Endothelial cell of umbilical vein (primary cell): ENCODE measurements at regions not wholly inside any gene's neighbourhood (a gene's known extent, or its start where the extent isn't known, plus 50 kb on each side); places are given as distances from the start of the nearest gene placed in this dataset.

Source experiments
- EZH2 ChIP-seq: IDR thresholded peaks from 2 replicates; pipeline ENCODE4 v1.6.1; 2012; ENCODE audit warnings: borderline replicate concordance, low read depth, mild to moderate bottlenecking, moderate library complexity, low read length, inconsistent platforms; ENCODE audit not compliant: severe bottlenecking
- GATA2 ChIP-seq: IDR thresholded peaks from 2 replicates; pipeline ENCODE4 v1.7.0; 2011; ENCODE audit warnings: low read depth, mild to moderate bottlenecking, moderate library complexity, mixed read lengths, low read length; ENCODE audit not compliant: insufficient read length, insufficient read depth
- POLR2A ChIP-seq: IDR thresholded peaks from 2 replicates; pipeline ENCODE4 v1.6.1; 2012; ENCODE audit warnings: low read depth, mild to moderate bottlenecking, control low read depth, low read length
- POLR2AphosphoS5 ChIP-seq: IDR thresholded peaks from 2 replicates; pipeline ENCODE4 v1.6.1; 2012; ENCODE audit warnings: low read depth, mild to moderate bottlenecking, control low read depth, low read length, moderate library complexity; ENCODE audit not compliant: insufficient read depth
- TF ChIP-seq, protein P1 (sequence below), 2 donors: IDR thresholded peaks; 1 replicate in 1 of 2; 2 replicates in 1 of 2; pipeline ENCODE4 v1.5.1; 2011; ENCODE audit warnings: low read length in 2 of 2, mild to moderate bottlenecking in 2 of 2, moderate library complexity in 2 of 2, control low read depth in 1 of 2, inconsistent platforms in 1 of 2, low read depth in 1 of 2; ENCODE audit not compliant: insufficient read depth in 1 of 2; ENCODE audit errors: extremely low read depth in 1 of 2

DNA sequence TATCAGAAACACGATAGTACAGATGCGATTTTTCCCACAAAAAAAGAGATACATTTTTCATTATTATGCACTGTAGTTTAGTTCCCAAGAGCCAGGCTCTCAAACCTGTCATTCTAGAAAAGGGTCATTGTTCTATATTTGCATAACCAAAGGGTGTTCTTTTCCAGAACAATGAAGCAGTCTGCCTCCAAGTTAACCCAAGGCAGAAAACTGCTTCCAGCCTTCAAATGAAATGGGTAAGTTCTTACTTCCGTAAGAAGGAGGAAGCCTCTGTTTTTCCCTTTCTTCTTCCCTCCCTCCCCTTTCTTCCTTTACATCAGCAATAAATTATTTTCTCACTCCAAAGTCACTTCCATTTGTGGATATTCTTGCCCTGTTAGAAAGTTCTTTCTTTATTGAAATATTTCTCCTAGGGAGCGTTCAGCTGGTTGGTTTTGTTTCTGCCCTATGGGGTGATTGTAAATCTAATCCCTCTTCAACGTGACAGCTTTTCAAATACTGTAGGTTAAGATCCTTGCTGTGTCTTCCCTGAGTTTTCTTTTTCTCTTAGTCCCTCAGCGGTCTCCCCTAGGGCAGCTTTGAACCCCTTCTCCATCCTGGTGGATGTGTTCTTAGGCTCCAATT, 77.3 kb upstream of the PTGFRN start:
- TF ChIP-seq, protein P1, sequence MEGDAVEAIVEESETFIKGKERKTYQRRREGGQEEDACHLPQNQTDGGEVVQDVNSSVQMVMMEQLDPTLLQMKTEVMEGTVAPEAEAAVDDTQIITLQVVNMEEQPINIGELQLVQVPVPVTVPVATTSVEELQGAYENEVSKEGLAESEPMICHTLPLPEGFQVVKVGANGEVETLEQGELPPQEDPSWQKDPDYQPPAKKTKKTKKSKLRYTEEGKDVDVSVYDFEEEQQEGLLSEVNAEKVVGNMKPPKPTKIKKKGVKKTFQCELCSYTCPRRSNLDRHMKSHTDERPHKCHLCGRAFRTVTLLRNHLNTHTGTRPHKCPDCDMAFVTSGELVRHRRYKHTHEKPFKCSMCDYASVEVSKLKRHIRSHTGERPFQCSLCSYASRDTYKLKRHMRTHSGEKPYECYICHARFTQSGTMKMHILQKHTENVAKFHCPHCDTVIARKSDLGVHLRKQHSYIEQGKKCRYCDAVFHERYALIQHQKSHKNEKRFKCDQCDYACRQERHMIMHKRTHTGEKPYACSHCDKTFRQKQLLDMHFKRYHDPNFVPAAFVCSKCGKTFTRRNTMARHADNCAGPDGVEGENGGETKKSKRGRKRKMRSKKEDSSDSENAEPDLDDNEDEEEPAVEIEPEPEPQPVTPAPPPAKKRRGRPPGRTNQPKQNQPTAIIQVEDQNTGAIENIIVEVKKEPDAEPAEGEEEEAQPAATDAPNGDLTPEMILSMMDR (IDR thresholded peaks at IDR 0.05; ENCODE audit: extremely low read depth in 1 of 2, insufficient read depth in 1 of 2, low read depth in 1 of 2, low read length in 2 of 2) = no peak
- TF ChIP-seq EZH2 (no peak), GATA2 (no peak), POLR2AphosphoS5 (no peak), POLR2A (no peak)
